Epithelial cell of prostate (primary cell): ENCODE measurements at regions not wholly inside any gene's neighbourhood (a gene's known extent, or its start where the extent isn't known, plus 50 kb on each side); places are given as distances from the start of the nearest gene placed in this dataset.
"Not testable (repeated sequence)": the region's sequence is repeated elsewhere in the genome, so short reads cannot be mapped to it uniquely, and the experiment has no call there.

ENCODE experiments used
- DNase-seq: peaks from one replicate; pipeline ENCODE4 v3.0.0-alpha.2; 2011; ENCODE audit warnings: low read depth, low spot score
- H3K27ac ChIP-seq: fragments of 450-650 bp; 2 replicates; pipeline ENCODE4 v1.5.1; 2017; ENCODE audit warnings: mild to moderate bottlenecking

DNA sequence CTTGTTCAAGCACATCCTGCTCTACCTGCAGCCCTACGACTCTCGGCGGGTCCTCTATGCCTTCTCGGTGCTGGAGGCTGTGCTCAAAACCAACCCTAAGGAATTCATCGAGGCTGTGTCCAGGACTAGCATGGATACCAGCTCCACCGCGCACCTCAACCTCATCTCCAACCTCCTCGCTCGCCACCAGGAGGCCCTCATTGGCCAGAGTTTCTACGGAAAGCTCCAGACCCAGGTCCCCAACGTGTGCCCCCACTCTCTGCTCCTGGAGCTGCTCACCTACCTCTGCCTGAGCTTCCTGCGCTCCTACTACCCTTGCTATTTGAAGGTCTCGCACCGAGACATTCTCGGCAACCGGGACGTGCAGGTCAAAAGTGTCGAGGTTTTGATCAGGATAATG, 74.3 kb upstream of the MORC3 start:
- no peak overlapping the region for H3K27ac ChIP-seq
- no peak for DNase-seq

DNA sequence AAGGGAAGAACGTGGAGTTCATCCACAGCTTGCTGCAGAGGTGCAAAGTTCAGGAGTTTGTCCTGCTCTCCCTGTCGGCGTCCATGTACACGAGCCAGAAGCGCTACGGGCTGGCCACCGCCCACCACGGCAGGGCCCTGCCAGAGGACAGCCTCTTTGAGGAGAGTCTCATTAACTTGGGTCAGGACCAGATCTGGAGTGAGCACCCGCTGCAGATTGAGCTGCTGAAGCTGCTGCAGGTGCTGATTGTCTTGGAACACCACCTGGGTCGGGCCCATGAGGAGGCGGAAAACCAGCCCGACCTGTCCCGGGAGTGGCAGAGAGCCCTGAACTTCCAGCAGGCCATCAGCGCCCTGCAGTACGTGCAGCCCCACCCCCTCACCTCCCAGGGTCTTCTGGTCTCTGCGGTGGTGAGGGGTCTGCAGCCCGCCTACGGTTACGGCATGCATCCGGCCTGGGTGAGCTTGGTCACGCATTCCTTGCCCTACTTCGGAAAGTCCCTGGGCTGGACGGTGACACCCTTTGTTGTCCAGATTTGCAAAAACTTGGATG, 73.8 kb upstream of the MORC3 start:
- no peak for DNase-seq
- no peak overlapping the region for H3K27ac ChIP-seq

DNA sequence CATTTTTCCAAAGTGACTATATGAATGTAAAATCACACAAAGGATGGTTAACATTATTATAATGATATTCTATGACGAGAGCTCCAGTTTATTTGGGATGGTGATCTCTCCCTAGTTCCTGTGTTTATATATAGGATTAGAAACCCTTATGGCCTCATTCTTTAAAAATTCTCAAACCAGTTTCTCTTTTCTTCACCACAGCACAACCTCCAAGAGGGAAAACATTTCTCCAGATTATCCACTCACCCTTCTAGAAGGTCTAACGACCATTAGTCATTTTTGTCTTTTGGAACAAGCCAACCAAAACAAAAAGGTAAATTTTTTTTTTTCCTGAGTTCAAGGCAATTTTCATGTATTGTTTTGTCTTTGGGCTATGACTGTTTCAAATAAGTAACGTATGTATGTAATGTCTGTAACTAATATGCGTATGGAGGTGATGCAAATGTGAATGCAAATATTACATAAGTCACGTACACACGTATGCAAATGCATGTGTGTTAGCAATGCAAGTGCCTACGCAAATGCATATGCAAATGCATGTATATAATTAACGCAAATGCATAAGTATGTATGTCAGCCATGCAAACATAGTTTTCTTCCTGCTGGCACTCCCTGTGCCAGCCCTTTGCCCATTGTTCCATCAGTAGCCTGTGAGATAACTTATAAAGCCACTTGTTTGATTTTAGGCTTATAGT, 72.5 kb upstream of the MORC3 start:
- DNase-seq, result no peak
- no peak overlapping the region for H3K27ac ChIP-seq

DNA sequence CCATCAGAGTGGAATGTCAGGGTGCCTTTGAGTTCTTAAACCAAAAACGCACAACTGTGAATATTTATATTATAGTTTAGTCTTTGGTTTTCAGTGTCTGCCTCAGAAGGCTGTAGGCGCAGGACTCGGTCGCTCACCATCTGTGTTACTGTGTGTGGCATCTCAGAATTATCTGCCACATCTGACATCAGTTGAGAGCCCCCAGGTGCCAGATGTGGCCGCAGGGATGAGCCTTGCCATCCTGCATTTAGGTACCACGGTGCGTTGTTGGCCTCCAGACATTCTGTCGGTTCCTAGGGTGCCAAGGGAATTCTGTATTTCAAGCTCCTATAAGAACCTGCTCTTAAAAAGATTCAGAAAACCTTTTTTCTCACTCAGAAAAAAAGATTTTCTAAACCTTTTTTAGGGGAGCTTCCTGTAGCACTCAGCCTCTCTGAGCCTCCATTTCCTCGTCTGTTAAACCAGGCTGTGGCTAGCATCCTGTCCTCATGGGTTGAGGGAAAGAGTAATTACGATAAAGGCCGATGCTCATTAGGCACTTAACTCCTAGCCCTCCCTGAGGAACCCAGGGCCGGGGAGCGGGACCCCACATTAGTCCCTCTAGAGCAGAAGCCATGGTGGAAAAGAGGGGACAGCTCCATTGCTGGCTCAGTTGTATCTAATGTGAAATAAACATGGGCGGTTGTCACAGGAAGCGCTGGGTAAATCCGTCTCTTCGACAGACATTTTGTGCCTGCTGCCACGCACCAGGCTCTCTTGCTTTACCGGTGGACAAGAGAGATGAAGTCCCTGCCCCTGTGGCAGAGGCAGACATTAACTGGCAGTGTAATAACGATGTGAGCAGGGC, 70.2 kb upstream of the MORC3 start:
- H3K27ac ChIP-seq, result no peak overlapping the region
- DNase-seq, result no peak

DNA sequence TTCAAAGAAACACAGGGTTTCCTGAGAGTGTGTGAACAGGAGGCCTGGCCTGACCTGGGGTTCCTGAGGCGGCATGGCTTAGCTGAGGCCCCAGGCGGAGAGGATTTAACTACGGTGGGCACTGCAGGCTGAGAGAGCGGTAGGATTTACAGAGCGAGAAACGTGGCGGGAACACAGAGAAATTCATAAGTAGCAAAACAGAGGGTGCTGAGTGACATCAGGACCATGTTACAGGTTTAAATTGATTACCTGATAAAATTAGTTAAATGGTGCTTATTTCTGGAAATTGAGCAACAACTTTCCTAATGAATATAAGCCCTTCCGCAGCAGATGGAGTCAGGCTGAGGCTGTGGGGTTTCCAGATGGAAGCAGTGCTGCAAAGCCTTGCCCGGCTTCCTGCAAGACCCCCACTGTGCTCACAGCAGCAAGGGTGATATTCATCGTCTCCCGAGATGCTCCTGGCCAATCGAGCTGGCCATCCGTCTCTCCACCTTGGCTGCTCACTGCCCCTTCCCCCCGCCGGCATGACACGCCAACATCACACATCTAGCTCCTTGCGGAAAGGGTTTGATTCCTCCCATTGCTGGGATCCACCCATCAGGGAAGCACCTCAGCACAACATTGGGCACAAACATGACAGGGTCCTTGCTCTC, 69.4 kb upstream of the MORC3 start:
- H3K27ac ChIP-seq, result no peak overlapping the region
- no peak for DNase-seq

DNA sequence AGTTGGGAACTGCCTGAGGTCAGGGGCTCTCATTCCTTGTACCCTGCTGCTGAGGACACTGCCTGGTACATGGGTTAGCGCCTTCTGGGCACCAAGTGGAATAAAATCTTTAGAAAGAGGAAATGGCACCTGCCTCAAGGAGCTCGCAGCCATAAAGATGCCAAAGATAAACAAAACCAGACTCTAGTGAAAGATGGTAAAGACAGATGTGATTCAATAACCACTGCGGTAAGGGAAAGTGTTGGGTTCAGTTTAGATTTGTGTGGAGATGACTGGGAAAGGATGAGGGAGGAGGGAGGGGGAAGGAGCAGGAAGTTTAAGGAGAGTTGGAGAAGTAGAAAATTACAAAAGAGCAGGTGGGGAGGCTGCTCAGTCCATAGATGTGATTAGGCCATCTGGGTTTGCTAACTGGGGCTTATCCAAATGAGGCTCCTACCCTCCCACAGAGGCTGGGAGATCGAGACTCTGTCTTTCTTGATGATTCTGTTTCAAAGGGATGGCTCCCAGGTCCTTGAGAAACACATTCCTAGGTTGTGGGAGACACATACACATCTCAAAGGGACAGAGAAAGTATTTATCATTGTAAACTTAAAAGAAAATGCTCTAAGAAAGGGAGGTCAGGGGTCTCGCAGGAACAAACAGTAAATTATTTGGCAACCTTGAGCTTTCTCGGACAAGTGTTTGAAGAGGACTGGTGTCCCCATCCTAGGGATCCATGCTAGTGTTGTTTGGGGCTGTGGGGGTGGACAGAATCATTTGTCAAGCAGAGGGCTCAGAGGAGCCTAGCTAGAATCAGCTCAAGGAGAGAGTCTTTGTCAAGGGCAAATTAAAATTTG, 65.7 kb upstream of the MORC3 start:
- H3K27ac ChIP-seq, result no peak overlapping the region
- no peak for DNase-seq

DNA sequence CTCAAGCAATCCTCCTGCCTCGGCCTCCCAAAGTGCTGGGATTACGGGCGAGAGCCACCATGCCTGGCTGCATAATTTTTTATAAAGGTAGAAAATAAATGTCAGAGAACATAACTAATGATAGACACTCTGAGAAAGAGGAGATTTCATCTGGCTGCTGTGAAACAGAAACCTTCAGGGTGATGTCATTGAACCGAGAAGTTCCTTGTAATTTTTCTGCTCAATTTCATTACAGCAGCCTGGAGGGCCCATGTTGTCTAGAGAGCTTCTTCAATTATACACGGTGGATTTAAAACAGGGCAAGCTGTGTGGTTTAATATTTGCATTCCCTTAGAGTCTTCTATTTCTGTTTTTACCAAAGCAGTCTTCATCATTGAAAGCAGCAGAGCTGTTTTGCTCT, 64.3 kb upstream of the MORC3 start:
- H3K27ac ChIP-seq, result no peak overlapping the region

DNA sequence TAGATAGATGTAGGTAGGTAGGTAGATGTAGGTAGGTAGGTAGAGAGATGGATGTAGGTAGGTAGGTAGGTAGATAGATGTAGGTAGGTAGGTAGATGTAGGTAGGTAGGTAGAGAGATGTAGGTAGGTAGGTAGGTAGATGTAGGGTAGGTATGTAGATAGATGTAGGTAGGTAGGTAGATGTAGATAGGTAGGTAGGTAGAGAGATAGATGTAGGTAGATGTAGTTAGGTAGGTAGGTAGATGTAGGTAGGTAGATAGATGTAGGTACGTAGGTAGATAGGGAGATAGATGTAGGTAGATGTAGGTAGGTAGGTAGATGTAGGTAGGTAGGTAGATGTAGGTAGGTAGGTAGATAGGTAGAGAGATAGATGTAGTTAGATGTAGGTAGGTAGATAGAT, 62.3 kb upstream of the MORC3 start:
- H3K27ac ChIP-seq, result no peak overlapping the region
- DNase-seq, result no peak

More for the DNA sequence above, 64.3 kb upstream of the MORC3 start:
- DNase-seq, result no peak

DNA sequence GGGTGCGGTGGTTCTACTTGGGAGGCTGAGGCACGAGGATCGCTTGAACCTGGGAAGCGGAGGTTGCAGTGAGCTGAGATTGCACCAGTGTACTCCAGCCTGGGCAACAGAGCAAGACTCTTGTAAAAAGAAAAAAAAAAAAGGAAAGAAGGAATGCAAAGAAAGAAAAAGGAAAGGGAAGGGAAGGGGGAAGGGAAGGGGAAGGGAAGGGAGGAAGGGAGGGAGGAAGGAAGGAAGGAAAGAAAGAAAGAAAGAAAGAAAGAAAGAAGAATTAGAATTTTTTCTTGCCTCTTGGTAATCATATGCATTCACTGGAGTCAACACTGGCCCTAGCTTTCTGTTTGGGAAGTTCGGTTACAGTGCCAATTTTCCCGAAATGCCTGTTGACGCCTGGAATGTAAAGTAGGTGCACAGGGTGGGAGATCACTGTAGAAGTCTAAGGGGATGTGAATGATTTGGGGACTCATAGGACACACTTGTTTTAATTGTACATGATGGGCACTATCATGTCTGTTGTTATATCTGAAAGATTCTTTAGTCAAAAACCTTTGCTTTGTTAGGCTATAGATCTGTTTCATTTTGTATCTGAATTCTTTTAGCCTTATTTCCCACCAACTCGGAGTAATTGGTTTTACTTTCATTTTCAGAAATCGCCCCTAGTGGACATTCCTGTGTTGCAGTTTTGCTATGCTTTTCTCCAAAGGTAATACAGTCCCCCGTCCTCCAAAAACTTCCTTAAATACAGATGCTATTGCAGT, 59.8 kb upstream of the MORC3 start:
- H3K27ac ChIP-seq, result no peak overlapping the region
- DNase-seq, result no peak

DNA sequence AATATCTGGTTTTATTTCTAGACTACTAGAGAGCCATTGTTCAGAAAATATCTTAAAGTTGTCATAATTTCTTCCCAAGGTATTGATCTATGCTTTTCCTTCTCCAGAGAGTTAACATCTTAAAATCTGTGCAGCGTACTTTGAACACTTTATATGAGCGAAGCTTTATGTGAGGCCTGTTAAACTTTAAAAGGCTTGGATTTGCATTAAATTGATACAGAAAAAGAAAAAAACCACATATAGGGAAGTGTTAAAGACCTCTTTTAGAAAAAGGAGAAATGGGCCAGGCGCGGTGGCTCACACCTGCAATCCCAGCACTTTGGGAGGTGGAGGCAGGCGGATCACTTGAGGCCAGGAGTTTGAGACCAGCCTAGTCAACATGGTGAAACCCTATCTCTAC, 59.2 kb upstream of the MORC3 start:
- no peak overlapping the region for H3K27ac ChIP-seq

DNA sequence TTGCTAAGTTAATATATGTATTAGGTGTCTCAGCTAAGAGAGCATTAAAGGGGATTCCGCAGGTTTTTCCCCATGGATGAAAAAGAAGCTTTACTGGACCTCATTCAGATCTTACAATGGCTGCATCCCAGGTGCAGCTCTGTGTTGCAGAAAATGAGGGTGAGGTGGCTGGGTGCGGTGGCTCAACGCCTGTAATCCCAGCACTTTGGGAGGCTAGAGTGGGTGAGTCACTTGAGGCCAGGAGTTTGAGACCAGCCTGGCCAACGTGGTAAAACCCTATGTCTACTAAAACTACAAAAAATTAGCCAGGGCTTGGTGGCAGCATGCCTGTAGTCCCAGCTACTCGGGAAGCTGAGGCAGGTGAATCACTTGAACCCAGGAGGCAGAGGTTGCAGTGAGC, 58.5 kb upstream of the MORC3 start:
- H3K27ac ChIP-seq, result no peak overlapping the region
- DNase-seq, result no peak

More for the DNA sequence above, 59.2 kb upstream of the MORC3 start:
- DNase-seq, result no peak

DNA sequence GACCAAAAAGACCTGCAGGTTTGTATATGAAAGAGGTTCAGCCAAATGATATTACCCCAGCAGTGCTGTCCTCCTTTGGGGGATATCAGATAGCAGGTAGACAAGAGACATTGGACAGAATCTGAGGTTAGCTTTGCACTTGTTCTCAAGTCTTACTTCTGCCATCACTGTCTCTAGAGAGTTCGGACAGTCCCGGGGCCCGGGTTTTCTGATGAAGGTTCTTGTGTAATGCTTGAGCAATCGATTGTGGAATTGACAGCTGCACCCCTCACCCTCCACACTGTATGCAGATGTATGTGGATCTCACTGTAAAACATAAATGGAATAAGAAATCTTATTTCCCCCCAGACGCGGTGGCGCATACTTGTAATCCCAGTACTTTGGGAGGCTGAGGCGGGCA, 56.2 kb upstream of the MORC3 start:
- no peak for DNase-seq
- no peak overlapping the region for H3K27ac ChIP-seq

DNA sequence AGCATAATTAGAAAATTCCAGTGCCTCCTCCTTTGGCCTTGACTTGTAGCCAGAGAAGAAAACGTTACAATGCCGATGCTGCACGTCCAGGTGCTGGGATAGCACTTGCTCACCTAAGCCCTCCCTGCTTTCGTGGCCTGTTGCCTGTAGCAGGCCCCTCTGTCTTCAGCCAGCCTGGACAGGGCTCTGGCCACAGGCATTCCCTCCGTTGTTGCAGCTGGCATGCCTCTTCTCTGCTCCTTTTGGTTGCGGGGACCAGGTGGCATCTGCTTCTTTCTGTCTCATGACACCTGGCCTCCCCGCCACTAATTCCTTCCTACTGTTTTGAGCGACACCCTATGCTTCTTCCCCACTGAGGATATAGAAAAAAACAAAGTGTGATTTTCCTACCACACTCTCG, 54.6 kb upstream of the MORC3 start:
- DNase-seq, result no peak
- no peak overlapping the region for H3K27ac ChIP-seq

DNA sequence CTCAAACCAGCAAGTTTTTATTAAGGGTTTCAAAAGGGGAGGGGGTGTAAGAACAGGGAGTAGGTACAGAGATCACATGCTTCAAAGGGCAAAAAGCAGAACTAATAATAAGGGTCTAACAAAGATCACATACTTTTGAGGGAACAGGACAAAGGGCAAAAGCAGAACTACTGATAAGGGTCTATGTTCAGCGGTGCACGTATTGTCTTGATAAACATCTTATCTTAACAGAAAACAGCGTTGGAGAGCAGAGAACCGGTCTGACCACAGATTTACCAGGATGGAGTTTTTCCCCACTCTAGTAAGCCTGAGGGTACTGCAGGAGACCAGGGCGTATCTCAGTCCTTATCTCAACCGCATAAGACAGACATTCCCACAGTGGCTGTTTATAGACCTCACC, 52.2 kb upstream of the MORC3 start:
- DNase-seq, H3K27ac ChIP-seq: not testable (repeated sequence)

DNA sequence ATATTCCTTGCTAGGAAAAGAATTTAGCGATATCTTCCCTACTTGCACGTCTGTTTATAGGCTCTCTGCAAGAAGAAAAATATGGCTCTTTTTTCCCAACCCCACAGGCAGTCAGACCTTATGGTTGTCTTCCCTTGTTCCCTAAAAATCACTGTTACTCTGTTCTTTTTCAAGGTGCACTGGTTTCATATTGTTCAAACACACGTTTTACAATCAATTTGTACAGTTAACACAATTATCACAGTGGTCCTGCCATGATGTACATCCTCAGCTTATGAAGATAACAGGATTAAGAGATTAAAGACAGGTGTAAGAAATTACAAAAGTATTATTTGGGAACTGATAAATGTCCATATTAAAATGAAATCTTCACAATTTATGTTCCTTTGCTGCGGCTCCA, 51.7 kb upstream of the MORC3 start:
- not testable (repeated sequence) for DNase-seq, H3K27ac ChIP-seq
